Mammary epithelial cell (primary cell): ENCODE measurements at regions not wholly inside any gene's neighbourhood (a gene's known extent, or its start where the extent isn't known, plus 50 kb on each side); places are given as distances from the start of the nearest gene placed in this dataset.

Experiments used
- EZH2 ChIP-seq: IDR thresholded peaks from 2 replicates; pipeline ENCODE4 v1.6.1; 2012; ENCODE audit warnings: low read length, inconsistent platforms, borderline replicate concordance
- TF ChIP-seq, protein P1 (sequence below), 2 donors: IDR thresholded peaks in 1 of 2; conservative IDR thresholded peaks in 1 of 2; 2 replicates each; pipeline ENCODE4 v1.5.1; 2011 to 2012; ENCODE audit warnings: inconsistent platforms in 2 of 2, low read length in 2 of 2, mild to moderate bottlenecking in 2 of 2, control low read depth in 1 of 2, low read depth in 1 of 2; ENCODE audit not compliant: insufficient read depth in 1 of 2; ENCODE audit errors: extremely low read depth in 1 of 2

DNA sequence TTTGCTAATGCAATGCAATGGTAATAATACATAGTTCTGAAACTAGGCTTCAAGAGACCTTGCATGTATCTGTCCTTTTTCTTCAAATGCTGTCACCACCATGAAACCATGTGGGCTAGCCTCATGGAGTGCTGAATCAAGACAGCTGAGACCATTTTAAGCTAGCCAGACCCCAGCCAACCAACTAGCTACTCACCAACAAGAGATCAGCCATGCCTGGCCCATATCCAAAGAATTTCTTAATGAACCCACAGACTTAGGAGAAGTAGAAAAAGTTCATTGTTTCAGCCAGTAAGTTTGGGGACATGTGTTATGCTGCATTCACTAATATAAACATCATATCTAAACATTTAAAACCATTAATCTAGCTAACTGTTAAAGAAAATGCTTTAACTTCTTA is 139.8 kb upstream of the EDIL3 start:
- TF ChIP-seq, protein P1, sequence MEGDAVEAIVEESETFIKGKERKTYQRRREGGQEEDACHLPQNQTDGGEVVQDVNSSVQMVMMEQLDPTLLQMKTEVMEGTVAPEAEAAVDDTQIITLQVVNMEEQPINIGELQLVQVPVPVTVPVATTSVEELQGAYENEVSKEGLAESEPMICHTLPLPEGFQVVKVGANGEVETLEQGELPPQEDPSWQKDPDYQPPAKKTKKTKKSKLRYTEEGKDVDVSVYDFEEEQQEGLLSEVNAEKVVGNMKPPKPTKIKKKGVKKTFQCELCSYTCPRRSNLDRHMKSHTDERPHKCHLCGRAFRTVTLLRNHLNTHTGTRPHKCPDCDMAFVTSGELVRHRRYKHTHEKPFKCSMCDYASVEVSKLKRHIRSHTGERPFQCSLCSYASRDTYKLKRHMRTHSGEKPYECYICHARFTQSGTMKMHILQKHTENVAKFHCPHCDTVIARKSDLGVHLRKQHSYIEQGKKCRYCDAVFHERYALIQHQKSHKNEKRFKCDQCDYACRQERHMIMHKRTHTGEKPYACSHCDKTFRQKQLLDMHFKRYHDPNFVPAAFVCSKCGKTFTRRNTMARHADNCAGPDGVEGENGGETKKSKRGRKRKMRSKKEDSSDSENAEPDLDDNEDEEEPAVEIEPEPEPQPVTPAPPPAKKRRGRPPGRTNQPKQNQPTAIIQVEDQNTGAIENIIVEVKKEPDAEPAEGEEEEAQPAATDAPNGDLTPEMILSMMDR (conservative IDR thresholded peaks at IDR 0.05 in 1 of 2, IDR thresholded peaks at IDR 0.05 in 1 of 2; ENCODE audit: extremely low read depth in 1 of 2, insufficient read depth in 1 of 2, low read depth in 1 of 2, low read length in 2 of 2), result no peak
- TF ChIP-seq EZH2, result no peak
